ENCODE measurements at regions not wholly inside any gene's neighbourhood (a gene's known extent, or its start where the extent isn't known, plus 50 kb on each side); places are given as distances from the start of the nearest gene placed in this dataset.
"Not testable (repeated sequence)": the region's sequence is repeated elsewhere in the genome, so short reads cannot be mapped to it uniquely, and the experiment has no call there.

GRCh38 chr12:88866881-88867280 is 286.6 kb upstream of the KITLG start:
- Mint-ChIP-seq H3K4me3 (no peak overlapping the region), H3K4me1 (ENCODE audit: unreplicated experiment) (peaks cover 5% of the 10 kb centered on the region), H3K27me3 (no peaks in the 10 kb centered on the region), H3K9me3 (no peaks in the 10 kb centered on the region), H3K27ac (no peak overlapping the region), H3K36me3 (no peaks in the 10 kb centered on the region)
- DNase-seq (ENCODE audit: extremely low spot score, unreplicated experiment): no peak
- no peak for TF ChIP-seq CTCF (conservative IDR thresholded peaks at IDR 0.05)

GRCh38 chr12:88865537-88865936 is 285.3 kb upstream of the KITLG start:
- H3K4me1 Mint-ChIP-seq (ENCODE audit: unreplicated experiment): peaks cover 5% of the 10 kb centered on the region
- DNase-seq (ENCODE audit: extremely low spot score, unreplicated experiment): no peak
- TF ChIP-seq CTCF (conservative IDR thresholded peaks at IDR 0.05): no peak
- H3K27ac Mint-ChIP-seq: no peak overlapping the region
- no peaks in the 10 kb centered on the region for H3K36me3 Mint-ChIP-seq
- no peaks in the 10 kb centered on the region for H3K27me3 Mint-ChIP-seq
- no peaks in the 10 kb centered on the region for H3K9me3 Mint-ChIP-seq
- no peak overlapping the region for H3K4me3 Mint-ChIP-seq

- TF ChIP-seq CTCF (conservative IDR thresholded peaks at IDR 0.05): no peak
- no peaks in the 10 kb centered on the region for H3K9me3 Mint-ChIP-seq
- no peaks in the 10 kb centered on the region for H3K36me3 Mint-ChIP-seq
- no peak overlapping the region for H3K4me3 Mint-ChIP-seq
- no peaks in the 10 kb centered on the region for H3K4me1 Mint-ChIP-seq (ENCODE audit: unreplicated experiment)
- DNase-seq (ENCODE audit: extremely low spot score, unreplicated experiment): no peak
- no peak overlapping the region for H3K27ac Mint-ChIP-seq
- H3K27me3 Mint-ChIP-seq: no peaks in the 10 kb centered on the region
Measured at GRCh38 chr12:88860851-88861250, 280.6 kb upstream of the KITLG start.

GRCh38 chr12:88856201-88856600 is 275.9 kb upstream of the KITLG start:
- Mint-ChIP-seq H3K27me3 (no peaks in the 10 kb centered on the region), H3K4me1 (ENCODE audit: unreplicated experiment) (peaks cover 7% of the 10 kb centered on the region), H3K9me3 (peaks cover 9% of the 10 kb centered on the region), H3K27ac (no peak overlapping the region), H3K36me3 (no peaks in the 10 kb centered on the region), H3K4me3 (no peak overlapping the region)
- DNase-seq (ENCODE audit: extremely low spot score, unreplicated experiment): no peak
- no peak for TF ChIP-seq CTCF (conservative IDR thresholded peaks at IDR 0.05)

GRCh38 chr12:88855301-88855700 is 275.0 kb upstream of the KITLG start:
- Mint-ChIP-seq H3K27ac (no peak overlapping the region), H3K36me3 (no peaks in the 10 kb centered on the region), H3K27me3 (no peaks in the 10 kb centered on the region), H3K4me3 (no peak overlapping the region), H3K4me1 (ENCODE audit: unreplicated experiment) (peaks cover 7% of the 10 kb centered on the region), H3K9me3 (peaks cover 9% of the 10 kb centered on the region)
- no peak for TF ChIP-seq CTCF (conservative IDR thresholded peaks at IDR 0.05)
- DNase-seq (ENCODE audit: extremely low spot score, unreplicated experiment): no peak

GRCh38 chr12:88854260-88854659 is 274.0 kb upstream of the KITLG start:
- Mint-ChIP-seq H3K36me3 (no peaks in the 10 kb centered on the region), H3K4me1 (ENCODE audit: unreplicated experiment) (peaks cover 7% of the 10 kb centered on the region), H3K27me3 (no peaks in the 10 kb centered on the region), H3K9me3 (peaks cover 9% of the 10 kb centered on the region), H3K4me3 (no peak overlapping the region), H3K27ac (peak overlapping the region; percentile 73)
- TF ChIP-seq CTCF (conservative IDR thresholded peaks at IDR 0.05): no peak
- no peak for DNase-seq (ENCODE audit: extremely low spot score, unreplicated experiment)

- H3K9me3 Mint-ChIP-seq; H3K4me1 Mint-ChIP-seq (ENCODE audit: unreplicated experiment); H3K36me3 Mint-ChIP-seq; H3K27me3 Mint-ChIP-seq; DNase-seq (ENCODE audit: extremely low spot score, unreplicated experiment); H3K27ac Mint-ChIP-seq; H3K4me3 Mint-ChIP-seq: not testable (repeated sequence)
Measured at GRCh38 chr12:88847246-88847645, 267.0 kb upstream of the KITLG start.
